Psoas muscle (tissue), 7 donors: ENCODE measurements at regions not wholly inside any gene's neighbourhood (a gene's known extent, or its start where the extent isn't known, plus 50 kb on each side); places are given as distances from the start of the nearest gene placed in this dataset.

Source experiments
- ATAC-seq, 4 donors: fragments of 200-7000 bp; cut with Tn5 transposase; one replicate each; pipeline ENCODE4 v1.9.1; 2020; ENCODE audit warnings: moderate library complexity in 3 of 4, mild to moderate bottlenecking in 2 of 4
- DNase-seq, 2 donors: peaks; one replicate each; pipeline ENCODE4 v3.0.0-alpha.2; 2020
- H3K27ac ChIP-seq: fragments of 200-600 bp; one replicate; pipeline ENCODE4 v1.8.0; 2022
- H3K27me3 ChIP-seq, 3 donors: fragments of 200-600 bp in 1 of 3; one replicate each; pipeline versions ENCODE4 v1.6.1 to v1.8.0; 2013 to 2022; ENCODE audit warnings: low read length in 2 of 3, mild to moderate bottlenecking in 2 of 3, moderate library complexity in 1 of 3; ENCODE audit not compliant: insufficient read depth in 3 of 3
- H3K36me3 ChIP-seq, 2 donors: fragments of 200-600 bp in 1 of 2; one replicate each; pipeline versions ENCODE4 v1.6.1 to v1.8.0; 2013 to 2022; ENCODE audit warnings: low read depth in 1 of 2, mild to moderate bottlenecking in 1 of 2, moderate library complexity in 1 of 2; ENCODE audit not compliant: insufficient read depth in 1 of 2
- H3K4me1 ChIP-seq: fragments of 200-600 bp; one replicate; pipeline ENCODE4 v1.8.0; 2022
- H3K4me3 ChIP-seq: fragments of 200-600 bp; one replicate; pipeline ENCODE4 v1.8.0; 2022; ENCODE audit warnings: mild to moderate bottlenecking
- H3K9me3 ChIP-seq: fragments of 200-600 bp; one replicate; pipeline ENCODE4 v1.8.0; 2022
- WGBS, 3 donors: extraction: QIAGEN DNeasy Blood & Tissue Kit; methylation state at CpG; one replicate each; pipeline versions ENCODE4 v1.1.6 to v1.1.7; 2013; 5-methylcytosine and 5-hydroxymethylcytosine counted together
- intact Hi-C, 2 donors: fragments of 100-400 bp; cut with DNase I; formaldehyde crosslinking; loops; one replicate each; pipeline versions ENCODE4 v1.11.0 to v1.14.2; 2022
- TF ChIP-seq, protein P1 (sequence below): fragments of 200-600 bp; IDR thresholded peaks from one replicate; pipeline ENCODE4 v1.8.0; 2022; ENCODE audit warnings: antibody characterized with exemption
- donor health status: healthy with polysubstance abuse.
- donor health status: DM: no; HTN: no; CAD: no; lungs with moderate emphysema.
- donor health status: Bipolar disorder and iron deficiency.
- donor health status: healthy.
- donor health status: DM: yes; HTN: yes; CAD: no.
- donor health status: DM: no; HTN: no; CAD: no.
- donor health status: DM: yes; HTN: yes; CAD: no.

- intact Hi-C loops: no loop called here
- ATAC-seq (no peak), DNase-seq (no peak)
- Histone ChIP-seq H3K27me3 (no peaks in the 10 kb centered on the region), H3K36me3 (no peaks in the 10 kb centered on the region), H3K4me3 (no peak overlapping the region), H3K27ac (no peak overlapping the region), H3K9me3 (no peaks in the 10 kb centered on the region), H3K4me1 (no peaks in the 10 kb centered on the region)
- whole genome bisulfite sequencing, 3 donors: 40 to 49% (median 43%) methylated on average over 2 of the region's 2 CpGs
- TF ChIP-seq, protein P1, sequence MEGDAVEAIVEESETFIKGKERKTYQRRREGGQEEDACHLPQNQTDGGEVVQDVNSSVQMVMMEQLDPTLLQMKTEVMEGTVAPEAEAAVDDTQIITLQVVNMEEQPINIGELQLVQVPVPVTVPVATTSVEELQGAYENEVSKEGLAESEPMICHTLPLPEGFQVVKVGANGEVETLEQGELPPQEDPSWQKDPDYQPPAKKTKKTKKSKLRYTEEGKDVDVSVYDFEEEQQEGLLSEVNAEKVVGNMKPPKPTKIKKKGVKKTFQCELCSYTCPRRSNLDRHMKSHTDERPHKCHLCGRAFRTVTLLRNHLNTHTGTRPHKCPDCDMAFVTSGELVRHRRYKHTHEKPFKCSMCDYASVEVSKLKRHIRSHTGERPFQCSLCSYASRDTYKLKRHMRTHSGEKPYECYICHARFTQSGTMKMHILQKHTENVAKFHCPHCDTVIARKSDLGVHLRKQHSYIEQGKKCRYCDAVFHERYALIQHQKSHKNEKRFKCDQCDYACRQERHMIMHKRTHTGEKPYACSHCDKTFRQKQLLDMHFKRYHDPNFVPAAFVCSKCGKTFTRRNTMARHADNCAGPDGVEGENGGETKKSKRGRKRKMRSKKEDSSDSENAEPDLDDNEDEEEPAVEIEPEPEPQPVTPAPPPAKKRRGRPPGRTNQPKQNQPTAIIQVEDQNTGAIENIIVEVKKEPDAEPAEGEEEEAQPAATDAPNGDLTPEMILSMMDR: no peak
Observed at GRCh38 chr11:72493426-72494108, 59.2 kb upstream of the CLPB start.

- 51 to 67% (median 64%) methylated on average over 2 of the region's 2 CpGs for WGBS, 3 donors
- intact Hi-C loops: no loop called here
- Histone ChIP-seq H3K27me3 (no peaks in the 10 kb centered on the region), H3K4me3 (no peak overlapping the region), H3K27ac (no peak overlapping the region), H3K4me1 (no peaks in the 10 kb centered on the region), H3K36me3 (no peaks in the 10 kb centered on the region), H3K9me3 (no peaks in the 10 kb centered on the region)
- TF ChIP-seq, protein P1: no peak
- ATAC-seq (no peak), DNase-seq (no peak)
Observed at GRCh38 chr11:72491001-72491400, 56.7 kb upstream of the CLPB start.
